ENCODE measurements at regions not wholly inside any gene's neighbourhood (a gene's known extent, or its start where the extent isn't known, plus 50 kb on each side); places are given as distances from the start of the nearest gene placed in this dataset.

DNA sequence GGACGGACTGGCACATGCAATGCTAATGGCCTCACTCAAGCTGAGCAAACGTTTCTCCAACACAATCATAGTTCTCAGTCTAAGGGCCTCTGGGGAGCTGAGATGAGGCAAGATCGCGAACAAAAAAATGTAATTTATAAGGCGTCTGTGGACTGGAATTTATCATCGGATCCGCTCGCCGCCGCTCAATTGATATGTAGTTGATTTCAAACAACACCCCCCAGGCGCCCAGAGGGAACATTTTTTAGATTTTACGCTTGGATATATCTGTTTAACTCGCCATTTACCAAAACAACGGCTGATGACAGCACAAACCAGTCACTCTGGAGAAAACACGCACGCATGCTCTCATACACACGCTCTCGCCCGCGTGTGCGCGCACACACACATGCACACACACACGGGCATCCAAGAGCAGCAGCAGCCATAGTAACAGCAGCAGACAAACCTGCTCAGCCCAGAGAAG is 335.8 kb downstream of the SMAD2 start:
- DNase-seq (ENCODE audit: low read depth in 4 of 6, low spot score in 6 of 6): peak; percentile 58 to 98 (median 74)
- Histone ChIP-seq H3K9me3 (ENCODE audit: control insufficient read depth, insufficient read depth, low read length) (no peaks in the 10 kb centered on the region), H3K27me3 (ENCODE audit: control insufficient read depth, insufficient read depth, low read length) (peaks cover 6% of the 10 kb centered on the region), H3K4me1 (ENCODE audit: control insufficient read depth, insufficient read depth, low read length) (peaks cover 14% of the 10 kb centered on the region), H3K36me3 (ENCODE audit: control insufficient read depth, insufficient read depth, low read length) (no peaks in the 10 kb centered on the region), H3K4me3 (ENCODE audit: low read depth, low read length) (peak overlapping the region; percentile 28), H3K27ac (ENCODE audit: low read depth, low read length) (peak overlapping the region; percentile 30)
- 17% methylated on average over 10 of the region's 23 CpGs for WGBS (ENCODE audit: insufficient coverage)

DNA sequence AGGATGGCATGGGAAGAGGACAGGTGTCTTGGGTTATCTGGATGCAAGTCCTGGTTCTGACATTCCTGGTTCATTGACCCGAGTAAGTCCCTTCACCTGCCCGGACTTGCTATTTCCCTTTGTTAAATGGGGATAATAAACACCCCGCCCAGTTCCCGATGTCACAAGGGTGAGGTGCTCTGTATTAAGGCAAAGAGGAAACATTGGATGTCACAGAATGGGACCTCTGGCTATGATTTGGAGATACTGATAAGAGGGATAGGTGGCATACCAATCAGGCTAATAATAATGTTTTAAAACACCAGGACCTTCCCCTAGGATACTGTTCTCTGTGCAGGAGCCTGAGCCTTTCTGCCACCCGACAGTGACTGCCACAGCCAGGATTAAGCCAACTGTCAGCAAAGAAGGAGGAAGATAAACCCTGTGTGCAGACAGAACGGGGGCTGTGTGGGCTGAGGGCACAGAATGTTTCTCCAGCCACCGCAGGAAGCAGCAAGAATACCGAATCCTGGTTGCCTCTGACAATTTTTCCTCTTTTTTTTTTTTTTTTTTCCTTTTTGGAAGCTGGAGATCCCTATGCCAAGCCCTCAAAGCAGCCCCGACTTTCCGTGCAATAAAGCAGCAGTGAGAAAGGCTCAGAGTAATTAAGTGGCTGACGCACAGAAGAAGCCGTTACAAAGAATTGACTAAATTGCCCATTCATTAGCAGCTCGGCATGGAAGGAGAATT is 336.6 kb downstream of the SMAD2 start:
- DNase-seq (ENCODE audit: low read depth in 4 of 6, low spot score in 6 of 6): peak in 5 of 6 donors; percentile 57 to 98 (median 84)
- H3K9me3 ChIP-seq (ENCODE audit: control insufficient read depth, insufficient read depth, low read length): no peaks in the 10 kb centered on the region
- no peaks in the 10 kb centered on the region for H3K36me3 ChIP-seq (ENCODE audit: control insufficient read depth, insufficient read depth, low read length)
- 13% methylated on average over 6 of the region's 13 CpGs for WGBS (ENCODE audit: insufficient coverage)
- H3K27ac ChIP-seq (ENCODE audit: low read depth, low read length): no peak overlapping the region
- no peak overlapping the region for H3K4me3 ChIP-seq (ENCODE audit: low read depth, low read length)
- H3K4me1 ChIP-seq (ENCODE audit: control insufficient read depth, insufficient read depth, low read length): peaks cover 14% of the 10 kb centered on the region
- peaks cover 6% of the 10 kb centered on the region for H3K27me3 ChIP-seq (ENCODE audit: control insufficient read depth, insufficient read depth, low read length)

DNA sequence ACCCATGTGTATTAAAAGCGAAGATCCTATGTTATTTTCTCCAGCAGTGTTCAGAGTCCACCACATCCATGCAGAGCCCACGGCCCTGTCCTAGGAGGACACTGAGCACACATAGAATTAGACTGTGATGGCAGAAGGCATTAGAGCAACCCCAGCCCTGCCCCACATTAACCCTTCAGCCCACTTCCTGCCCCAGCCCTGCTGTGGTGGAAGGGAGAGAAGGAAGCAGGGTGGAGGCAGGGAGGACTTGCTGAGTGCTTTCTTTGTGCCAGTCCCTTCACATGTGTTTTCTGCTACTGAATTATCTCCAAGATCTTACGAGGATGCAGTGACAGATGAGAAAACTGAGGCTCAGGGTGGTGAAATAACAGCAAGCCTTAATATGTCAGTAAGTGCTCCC is 339.0 kb downstream of the SMAD2 start:
- H3K27ac ChIP-seq (ENCODE audit: low read depth, low read length): no peak overlapping the region
- no peak for DNase-seq (ENCODE audit: low read depth in 4 of 6, low spot score in 6 of 6)
- H3K9me3 ChIP-seq (ENCODE audit: control insufficient read depth, insufficient read depth, low read length): no peaks in the 10 kb centered on the region
- H3K4me1 ChIP-seq (ENCODE audit: control insufficient read depth, insufficient read depth, low read length): peaks cover 14% of the 10 kb centered on the region
- H3K4me3 ChIP-seq (ENCODE audit: low read depth, low read length): no peak overlapping the region
- H3K27me3 ChIP-seq (ENCODE audit: control insufficient read depth, insufficient read depth, low read length): peaks cover 5% of the 10 kb centered on the region
- H3K36me3 ChIP-seq (ENCODE audit: control insufficient read depth, insufficient read depth, low read length): no peaks in the 10 kb centered on the region
- WGBS (ENCODE audit: insufficient coverage): 100% methylated on average over 1 of the region's 3 CpGs

GRCh38 chr18:47587587-47587986 is 336.1 kb upstream of the SKOR2 start:
- no peak for DNase-seq (ENCODE audit: low read depth in 4 of 6, low spot score in 6 of 6)
- Histone ChIP-seq H3K27ac (ENCODE audit: low read depth, low read length) (no peak overlapping the region), H3K4me1 (ENCODE audit: control insufficient read depth, insufficient read depth, low read length) (no peaks in the 10 kb centered on the region), H3K9me3 (ENCODE audit: control insufficient read depth, insufficient read depth, low read length) (no peaks in the 10 kb centered on the region), H3K36me3 (ENCODE audit: control insufficient read depth, insufficient read depth, low read length) (no peaks in the 10 kb centered on the region), H3K4me3 (ENCODE audit: low read depth, low read length) (no peak overlapping the region), H3K27me3 (ENCODE audit: control insufficient read depth, insufficient read depth, low read length) (peaks cover 2% of the 10 kb centered on the region)
- WGBS (ENCODE audit: insufficient coverage): 59% methylated on average over 2 of the region's 2 CpGs

- DNase-seq (ENCODE audit: low read depth in 4 of 6, low spot score in 6 of 6): peak in 3 of 6 donors; percentile 33 to 90 (median 83)
Observed at GRCh38 chr18:47586418-47587070, 335.1 kb upstream of the SKOR2 start.

GRCh38 chr18:47585914-47586313 is 334.5 kb upstream of the SKOR2 start:
- Histone ChIP-seq H3K4me3 (ENCODE audit: low read depth, low read length) (no peak overlapping the region), H3K27ac (ENCODE audit: low read depth, low read length) (no peak overlapping the region), H3K27me3 (ENCODE audit: control insufficient read depth, insufficient read depth, low read length) (peaks cover 2% of the 10 kb centered on the region), H3K4me1 (ENCODE audit: control insufficient read depth, insufficient read depth, low read length) (peaks cover 5% of the 10 kb centered on the region), H3K36me3 (ENCODE audit: control insufficient read depth, insufficient read depth, low read length) (no peaks in the 10 kb centered on the region), H3K9me3 (ENCODE audit: control insufficient read depth, insufficient read depth, low read length) (no peaks in the 10 kb centered on the region)
- no peak for DNase-seq (ENCODE audit: low read depth in 4 of 6, low spot score in 6 of 6)
- 84% methylated on average over 4 of the region's 6 CpGs for WGBS (ENCODE audit: insufficient coverage)

More at GRCh38 chr18:47586418-47587070, 335.1 kb upstream of the SKOR2 start:
- H3K9me3 ChIP-seq (ENCODE audit: control insufficient read depth, insufficient read depth, low read length): no peaks in the 10 kb centered on the region
- no peaks in the 10 kb centered on the region for H3K36me3 ChIP-seq (ENCODE audit: control insufficient read depth, insufficient read depth, low read length)
- no peak overlapping the region for H3K27ac ChIP-seq (ENCODE audit: low read depth, low read length)
- no peak overlapping the region for H3K4me3 ChIP-seq (ENCODE audit: low read depth, low read length)
- H3K27me3 ChIP-seq (ENCODE audit: control insufficient read depth, insufficient read depth, low read length): peaks cover 2% of the 10 kb centered on the region
- peaks cover 5% of the 10 kb centered on the region for H3K4me1 ChIP-seq (ENCODE audit: control insufficient read depth, insufficient read depth, low read length)
- no CpG with 5 or more reads among the region's 2 CpGs for WGBS (ENCODE audit: insufficient coverage)

DNA sequence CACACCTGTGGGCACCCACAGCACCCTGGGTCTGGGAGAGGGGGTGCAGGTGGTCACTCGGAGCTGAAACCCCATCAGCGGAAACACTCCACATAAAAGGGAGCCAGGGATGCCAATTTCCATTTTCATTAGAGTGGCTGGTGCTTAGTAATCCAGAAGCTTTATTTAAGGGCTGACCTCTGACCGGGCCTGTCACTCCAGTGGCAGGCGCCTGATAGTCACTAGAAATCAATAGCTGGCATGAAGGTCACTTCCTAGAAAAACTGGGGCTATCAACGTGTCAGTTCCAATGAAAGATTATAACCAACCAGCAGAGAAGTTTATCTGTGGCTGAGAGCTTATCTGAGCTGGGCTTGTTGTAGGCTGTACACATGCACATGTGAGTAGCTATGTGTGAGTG is 333.7 kb upstream of the SKOR2 start:
- Histone ChIP-seq H3K4me1 (ENCODE audit: control insufficient read depth, insufficient read depth, low read length) (peaks cover 12% of the 10 kb centered on the region), H3K27ac (ENCODE audit: low read depth, low read length) (no peak overlapping the region), H3K27me3 (ENCODE audit: control insufficient read depth, insufficient read depth, low read length) (peaks cover 6% of the 10 kb centered on the region), H3K4me3 (ENCODE audit: low read depth, low read length) (no peak overlapping the region), H3K9me3 (ENCODE audit: control insufficient read depth, insufficient read depth, low read length) (no peaks in the 10 kb centered on the region), H3K36me3 (ENCODE audit: control insufficient read depth, insufficient read depth, low read length) (no peaks in the 10 kb centered on the region)
- WGBS (ENCODE audit: insufficient coverage): 70% methylated on average over 5 of the region's 5 CpGs
- DNase-seq (ENCODE audit: low read depth in 4 of 6, low spot score in 6 of 6): no peak

DNA sequence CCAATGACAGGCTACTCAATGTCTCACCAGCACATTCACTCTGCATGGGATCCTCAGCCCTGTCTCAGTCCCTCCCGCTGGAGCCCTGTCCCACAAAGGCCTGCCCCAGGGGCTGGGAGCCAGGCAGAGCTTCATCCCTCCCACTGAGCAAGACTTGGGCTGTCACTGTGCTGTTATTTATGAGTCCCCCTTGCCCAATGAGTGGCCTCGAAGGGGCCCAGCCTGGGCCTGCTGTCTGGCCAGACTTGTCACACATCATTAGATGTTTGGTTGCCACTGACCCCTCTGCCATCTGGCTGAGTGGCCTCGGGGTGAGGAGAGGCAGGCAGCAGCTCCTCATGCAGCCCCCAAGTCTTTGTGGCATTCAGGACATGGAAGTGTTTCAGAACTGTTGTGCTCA is 330.6 kb upstream of the SKOR2 start:
- H3K4me3 ChIP-seq (ENCODE audit: low read depth, low read length): no peak overlapping the region
- peaks cover 5% of the 10 kb centered on the region for H3K27me3 ChIP-seq (ENCODE audit: control insufficient read depth, insufficient read depth, low read length)
- DNase-seq (ENCODE audit: low read depth in 4 of 6, low spot score in 6 of 6): peak in 1 of 6 donors; percentile 52
- no peaks in the 10 kb centered on the region for H3K9me3 ChIP-seq (ENCODE audit: control insufficient read depth, insufficient read depth, low read length)
- no peaks in the 10 kb centered on the region for H3K36me3 ChIP-seq (ENCODE audit: control insufficient read depth, insufficient read depth, low read length)
- no peak overlapping the region for H3K27ac ChIP-seq (ENCODE audit: low read depth, low read length)
- peaks cover 17% of the 10 kb centered on the region for H3K4me1 ChIP-seq (ENCODE audit: control insufficient read depth, insufficient read depth, low read length)
- 8% methylated on average over 3 of the region's 3 CpGs for WGBS (ENCODE audit: insufficient coverage)

DNA sequence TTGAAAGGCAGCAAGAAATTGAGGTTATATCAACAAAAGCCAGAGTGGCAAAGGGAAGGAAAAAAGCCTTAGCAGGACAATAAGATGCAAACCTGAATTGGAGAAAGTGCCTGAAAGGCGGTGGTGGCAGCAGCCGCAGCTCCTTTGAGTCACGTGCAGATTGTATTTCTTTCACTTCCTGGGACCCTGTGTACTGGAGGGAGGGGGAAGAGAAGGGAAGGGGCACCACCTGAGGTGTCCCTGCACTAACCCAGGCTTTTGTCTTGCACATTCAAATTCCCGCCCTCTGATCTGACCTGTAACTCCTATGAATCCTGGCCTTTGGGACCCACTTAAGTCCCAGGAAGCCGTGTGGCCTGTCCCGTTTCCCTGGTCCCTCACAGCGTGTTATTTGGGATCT is 326.1 kb upstream of the SKOR2 start:
- WGBS (ENCODE audit: insufficient coverage): 62% methylated on average over 5 of the region's 7 CpGs
- no peak overlapping the region for H3K27ac ChIP-seq (ENCODE audit: low read depth, low read length)
- H3K4me3 ChIP-seq (ENCODE audit: low read depth, low read length): no peak overlapping the region
- H3K4me1 ChIP-seq (ENCODE audit: control insufficient read depth, insufficient read depth, low read length): peaks cover 20% of the 10 kb centered on the region
- peaks cover 7% of the 10 kb centered on the region for H3K27me3 ChIP-seq (ENCODE audit: control insufficient read depth, insufficient read depth, low read length)
- DNase-seq (ENCODE audit: low read depth in 4 of 6, low spot score in 6 of 6): no peak
- no peaks in the 10 kb centered on the region for H3K9me3 ChIP-seq (ENCODE audit: control insufficient read depth, insufficient read depth, low read length)
- H3K36me3 ChIP-seq (ENCODE audit: control insufficient read depth, insufficient read depth, low read length): no peaks in the 10 kb centered on the region

GRCh38 chr18:47574966-47575365 is 323.5 kb upstream of the SKOR2 start:
- WGBS (ENCODE audit: insufficient coverage): 58% methylated on average over 3 of the region's 6 CpGs

More at GRCh38 chr18:47574966-47575365, 323.5 kb upstream of the SKOR2 start:
- peak in 1 of 6 donors; percentile 32 for DNase-seq (ENCODE audit: low read depth in 4 of 6, low spot score in 6 of 6)
- H3K4me3 ChIP-seq (ENCODE audit: low read depth, low read length): no peak overlapping the region
- peaks cover 2% of the 10 kb centered on the region for H3K27me3 ChIP-seq (ENCODE audit: control insufficient read depth, insufficient read depth, low read length)
- peaks cover 8% of the 10 kb centered on the region for H3K4me1 ChIP-seq (ENCODE audit: control insufficient read depth, insufficient read depth, low read length)
- H3K36me3 ChIP-seq (ENCODE audit: control insufficient read depth, insufficient read depth, low read length): no peaks in the 10 kb centered on the region
- no peak overlapping the region for H3K27ac ChIP-seq (ENCODE audit: low read depth, low read length)
- H3K9me3 ChIP-seq (ENCODE audit: control insufficient read depth, insufficient read depth, low read length): no peaks in the 10 kb centered on the region

Data from spinal cord (tissue), 9 donors.